GM23338 (cell line): ENCODE measurements at regions not wholly inside any gene's neighbourhood (a gene's known extent, or its start where the extent isn't known, plus 50 kb on each side); places are given as distances from the start of the nearest gene placed in this dataset.

ENCODE experiments used
- ATAC-seq: fragments of 200-7000 bp; cut with Tn5 transposase; 3 replicates; pipeline ENCODE4 v1.9.1; 2020
- DNase-seq: peaks from one replicate; pipeline ENCODE4 v3.0.0-alpha.2; 2015; ENCODE audit warnings: low spot score
- H2AFZ ChIP-seq: fragments of 200-600 bp; sonication (generic); 2 replicates; pipeline ENCODE4 v1.8.0; 2016; ENCODE audit warnings: antibody characterized with exemption, mild to moderate bottlenecking, moderate library complexity
- H3F3A ChIP-seq: fragments of 200-600 bp; sonication (generic); replicated peaks from 2 replicates; pipeline ENCODE4 v1.8.0; 2017; ENCODE audit warnings: antibody characterized with exemption, mixed run types, low read depth
- H3K27ac ChIP-seq: fragments of 200-600 bp; sonication (generic); 2 replicates; pipeline ENCODE4 v1.6.1; 2016; ENCODE audit warnings: low read depth
- H3K27me3 ChIP-seq: fragments of 200-600 bp; sonication (generic); 2 replicates; pipeline ENCODE4 v1.8.0; 2016; ENCODE audit warnings: mild to moderate bottlenecking, mixed run types, moderate library complexity; ENCODE audit not compliant: insufficient read depth
- H3K36me3 ChIP-seq: fragments of 200-600 bp; sonication (generic); 2 replicates; pipeline ENCODE4 v1.8.0; 2016; ENCODE audit warnings: mild to moderate bottlenecking; ENCODE audit not compliant: insufficient read depth
- H3K4me1 ChIP-seq: fragments of 200-600 bp; sonication (generic); 2 replicates; pipeline ENCODE4 v1.8.0; 2016; ENCODE audit warnings: mild to moderate bottlenecking, moderate library complexity; ENCODE audit not compliant: insufficient read depth
- H3K4me2 ChIP-seq: fragments of 200-600 bp; sonication (generic); 2 replicates; pipeline ENCODE4 v1.7.1; 2017; ENCODE audit warnings: mixed run types
- H3K4me3 ChIP-seq: fragments of 200-600 bp; sonication (generic); 2 replicates; pipeline ENCODE4 v1.6.1; 2016; ENCODE audit warnings: mixed run types
- H3K79me2 ChIP-seq: fragments of 200-600 bp; sonication (generic); replicated peaks from 2 replicates; pipeline ENCODE4 v1.8.0; 2017; ENCODE audit warnings: mild to moderate bottlenecking; ENCODE audit not compliant: insufficient read depth
- H3K9me2 ChIP-seq: fragments of 200-600 bp; sonication (generic); 2 replicates; pipeline ENCODE4 v1.8.0; 2017; ENCODE audit not compliant: insufficient read depth
- H4K20me1 ChIP-seq: fragments of 200-600 bp; sonication (generic); replicated peaks from 2 replicates; pipeline ENCODE4 v1.8.0; 2017; ENCODE audit warnings: mild to moderate bottlenecking; ENCODE audit not compliant: insufficient read depth
- H3K27ac Mint-ChIP-seq: 2 replicates; pipeline ENCODE4 v1.8.0; 2020; ENCODE audit warnings: inconsistent platforms, mild to moderate bottlenecking, moderate library complexity, mixed read lengths
- H3K27me3 Mint-ChIP-seq: 3 replicates; pipeline ENCODE4 v1.8.0; 2022; ENCODE audit warnings: low read depth, mild to moderate bottlenecking, moderate library complexity, mixed read lengths, inconsistent platforms; ENCODE audit not compliant: insufficient read depth, poor library complexity
- H3K36me3 Mint-ChIP-seq: 3 replicates; pipeline ENCODE4 v1.8.0; 2021; ENCODE audit warnings: low read depth, mild to moderate bottlenecking, inconsistent platforms, moderate library complexity, mixed read lengths
- H3K4me1 Mint-ChIP-seq: 3 replicates; pipeline ENCODE4 v1.8.0; 2020; ENCODE audit warnings: mild to moderate bottlenecking, inconsistent platforms, mixed read lengths
- H3K4me3 Mint-ChIP-seq: 3 replicates; pipeline ENCODE4 v1.8.0; 2021; ENCODE audit warnings: moderate library complexity, mild to moderate bottlenecking, inconsistent platforms, mixed read lengths
- H3K9me3 Mint-ChIP-seq: 3 replicates; pipeline ENCODE4 v1.8.0; 2020; ENCODE audit warnings: moderate library complexity, mild to moderate bottlenecking, inconsistent platforms, mixed read lengths
- CREB1 ChIP-seq: fragments of 250-450 bp; sonication (Bioruptor Pico); IDR thresholded peaks from 2 replicates; pipeline ENCODE4 v1.5.0; 2020; ENCODE audit warnings: low read depth, mild to moderate bottlenecking, moderate library complexity
- EZH2 ChIP-seq: fragments of 200-600 bp; sonication (generic); IDR thresholded peaks from one replicate; pipeline ENCODE4 v1.8.0; 2017; ENCODE audit warnings: antibody characterized with exemption, mild to moderate bottlenecking, low read depth; ENCODE audit not compliant: unreplicated experiment
- POLR2AphosphoS5 ChIP-seq: IDR thresholded peaks from 2 replicates; pipeline ENCODE4 v1.6.1; 2016; ENCODE audit warnings: antibody characterized with exemption, low read depth
- ZNF114 ChIP-seq: fragments of 250-450 bp; sonication (Bioruptor Pico); IDR thresholded peaks from 2 replicates; pipeline ENCODE4 v1.5.0; 2020; ENCODE audit warnings: mild to moderate bottlenecking, moderate library complexity
- ZNF331 ChIP-seq: fragments of 250-450 bp; sonication (Bioruptor Pico); IDR thresholded peaks from 2 replicates; pipeline ENCODE4 v1.5.0; 2020; ENCODE audit warnings: low read depth, mild to moderate bottlenecking, moderate library complexity
- TF ChIP-seq, protein P1 (sequence below), 2 experiments: fragments of 200-600 bp in 1 of 2; sonication (generic) in 1 of 2; conservative IDR thresholded peaks; 2 replicates each; pipeline versions ENCODE4 v1.5.1 to v1.6.1; 2016 to 2017; ENCODE audit warnings: antibody characterized with exemption in 2 of 2, low read depth in 2 of 2, mild to moderate bottlenecking in 2 of 2, moderate library complexity in 1 of 2
- TF ChIP-seq, protein P2 (sequence below): IDR thresholded peaks from one replicate; pipeline ENCODE4 v1.6.1; 2018; ENCODE audit warnings: antibody characterized with exemption; ENCODE audit not compliant: unreplicated experiment
- TF ChIP-seq, protein P3 (sequence below): IDR thresholded peaks from 2 replicates; pipeline ENCODE4 v1.6.1; 2016; ENCODE audit warnings: antibody characterized with exemption

DNA sequence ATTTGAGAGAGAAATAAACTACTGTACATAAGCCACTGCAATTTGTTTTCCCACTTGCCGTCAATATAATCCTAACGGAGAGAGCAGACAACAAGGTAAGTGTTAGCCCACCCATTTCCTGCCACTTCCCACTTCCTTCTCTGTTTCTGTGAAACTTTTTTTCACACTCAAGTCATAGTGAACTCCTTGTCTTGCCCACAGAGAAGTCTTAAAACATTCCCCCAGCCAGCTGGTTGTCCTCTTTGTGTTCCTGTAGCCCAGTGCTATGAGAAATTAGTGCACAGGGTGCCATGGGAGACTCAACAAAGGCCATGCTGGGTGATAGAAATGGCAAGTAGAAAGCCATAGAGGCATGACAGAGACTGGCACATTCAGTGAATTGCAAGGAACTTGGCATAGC lies 208.6 kb downstream of the BLID start (continued):
- TF ChIP-seq, protein P1, sequence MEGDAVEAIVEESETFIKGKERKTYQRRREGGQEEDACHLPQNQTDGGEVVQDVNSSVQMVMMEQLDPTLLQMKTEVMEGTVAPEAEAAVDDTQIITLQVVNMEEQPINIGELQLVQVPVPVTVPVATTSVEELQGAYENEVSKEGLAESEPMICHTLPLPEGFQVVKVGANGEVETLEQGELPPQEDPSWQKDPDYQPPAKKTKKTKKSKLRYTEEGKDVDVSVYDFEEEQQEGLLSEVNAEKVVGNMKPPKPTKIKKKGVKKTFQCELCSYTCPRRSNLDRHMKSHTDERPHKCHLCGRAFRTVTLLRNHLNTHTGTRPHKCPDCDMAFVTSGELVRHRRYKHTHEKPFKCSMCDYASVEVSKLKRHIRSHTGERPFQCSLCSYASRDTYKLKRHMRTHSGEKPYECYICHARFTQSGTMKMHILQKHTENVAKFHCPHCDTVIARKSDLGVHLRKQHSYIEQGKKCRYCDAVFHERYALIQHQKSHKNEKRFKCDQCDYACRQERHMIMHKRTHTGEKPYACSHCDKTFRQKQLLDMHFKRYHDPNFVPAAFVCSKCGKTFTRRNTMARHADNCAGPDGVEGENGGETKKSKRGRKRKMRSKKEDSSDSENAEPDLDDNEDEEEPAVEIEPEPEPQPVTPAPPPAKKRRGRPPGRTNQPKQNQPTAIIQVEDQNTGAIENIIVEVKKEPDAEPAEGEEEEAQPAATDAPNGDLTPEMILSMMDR (conservative IDR thresholded peaks at IDR 0.05; ENCODE audit: low read depth in 2 of 2) = no peak
- TF ChIP-seq POLR2AphosphoS5 = no peak
- TF ChIP-seq, protein P2, sequence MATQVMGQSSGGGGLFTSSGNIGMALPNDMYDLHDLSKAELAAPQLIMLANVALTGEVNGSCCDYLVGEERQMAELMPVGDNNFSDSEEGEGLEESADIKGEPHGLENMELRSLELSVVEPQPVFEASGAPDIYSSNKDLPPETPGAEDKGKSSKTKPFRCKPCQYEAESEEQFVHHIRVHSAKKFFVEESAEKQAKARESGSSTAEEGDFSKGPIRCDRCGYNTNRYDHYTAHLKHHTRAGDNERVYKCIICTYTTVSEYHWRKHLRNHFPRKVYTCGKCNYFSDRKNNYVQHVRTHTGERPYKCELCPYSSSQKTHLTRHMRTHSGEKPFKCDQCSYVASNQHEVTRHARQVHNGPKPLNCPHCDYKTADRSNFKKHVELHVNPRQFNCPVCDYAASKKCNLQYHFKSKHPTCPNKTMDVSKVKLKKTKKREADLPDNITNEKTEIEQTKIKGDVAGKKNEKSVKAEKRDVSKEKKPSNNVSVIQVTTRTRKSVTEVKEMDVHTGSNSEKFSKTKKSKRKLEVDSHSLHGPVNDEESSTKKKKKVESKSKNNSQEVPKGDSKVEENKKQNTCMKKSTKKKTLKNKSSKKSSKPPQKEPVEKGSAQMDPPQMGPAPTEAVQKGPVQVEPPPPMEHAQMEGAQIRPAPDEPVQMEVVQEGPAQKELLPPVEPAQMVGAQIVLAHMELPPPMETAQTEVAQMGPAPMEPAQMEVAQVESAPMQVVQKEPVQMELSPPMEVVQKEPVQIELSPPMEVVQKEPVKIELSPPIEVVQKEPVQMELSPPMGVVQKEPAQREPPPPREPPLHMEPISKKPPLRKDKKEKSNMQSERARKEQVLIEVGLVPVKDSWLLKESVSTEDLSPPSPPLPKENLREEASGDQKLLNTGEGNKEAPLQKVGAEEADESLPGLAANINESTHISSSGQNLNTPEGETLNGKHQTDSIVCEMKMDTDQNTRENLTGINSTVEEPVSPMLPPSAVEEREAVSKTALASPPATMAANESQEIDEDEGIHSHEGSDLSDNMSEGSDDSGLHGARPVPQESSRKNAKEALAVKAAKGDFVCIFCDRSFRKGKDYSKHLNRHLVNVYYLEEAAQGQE = no peak
- no peak for TF ChIP-seq EZH2
- no peak for TF ChIP-seq ZNF114 (CRISPR knock-in tag)
- TF ChIP-seq, protein P3, sequence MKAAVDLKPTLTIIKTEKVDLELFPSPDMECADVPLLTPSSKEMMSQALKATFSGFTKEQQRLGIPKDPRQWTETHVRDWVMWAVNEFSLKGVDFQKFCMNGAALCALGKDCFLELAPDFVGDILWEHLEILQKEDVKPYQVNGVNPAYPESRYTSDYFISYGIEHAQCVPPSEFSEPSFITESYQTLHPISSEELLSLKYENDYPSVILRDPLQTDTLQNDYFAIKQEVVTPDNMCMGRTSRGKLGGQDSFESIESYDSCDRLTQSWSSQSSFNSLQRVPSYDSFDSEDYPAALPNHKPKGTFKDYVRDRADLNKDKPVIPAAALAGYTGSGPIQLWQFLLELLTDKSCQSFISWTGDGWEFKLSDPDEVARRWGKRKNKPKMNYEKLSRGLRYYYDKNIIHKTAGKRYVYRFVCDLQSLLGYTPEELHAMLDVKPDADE = no peak
- TF ChIP-seq CREB1 (CRISPR knock-in tag) = no peak

DNA sequence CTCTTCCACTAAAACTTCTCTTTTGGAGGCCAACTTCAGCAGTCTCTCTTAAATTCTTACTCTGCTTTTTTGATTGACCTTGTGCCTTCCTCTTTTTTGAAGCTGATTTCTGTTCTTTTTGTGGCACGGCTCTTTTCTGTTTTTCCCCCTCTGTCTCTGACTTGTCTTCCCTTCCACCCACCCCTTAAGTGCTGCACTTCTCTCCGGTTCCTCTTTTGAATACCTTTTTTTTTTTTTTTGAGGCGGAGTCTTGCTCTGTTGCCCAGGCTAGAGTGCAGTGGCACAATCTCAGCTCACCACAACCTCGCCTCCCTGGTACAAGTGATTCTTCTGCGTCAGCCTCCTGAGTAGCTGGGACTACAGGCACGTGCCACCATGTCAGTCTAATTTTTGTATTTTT lies 211.9 kb downstream of the BLID start:
- no peaks in the 10 kb centered on the region for H3K36me3 Mint-ChIP-seq
- no peaks in the 10 kb centered on the region for H3F3A ChIP-seq
- TF ChIP-seq POLR2AphosphoS5 = no peak
- TF ChIP-seq ZNF331 (CRISPR knock-in tag) = no peak
- no peak for ATAC-seq
- no peak overlapping the region for H3K4me3 Mint-ChIP-seq
- H3K4me1 Mint-ChIP-seq = peaks cover 3% of the 10 kb centered on the region; the same call in 2 of the 3 replicates
- no peak overlapping the region for H3K4me2 ChIP-seq
- H3K27ac ChIP-seq = no peak overlapping the region
- no peaks in the 10 kb centered on the region for H3K27me3 ChIP-seq
- H3K4me3 ChIP-seq = no peak overlapping the region
- H3K4me1 ChIP-seq = no peaks in the 10 kb centered on the region
- peaks cover 2% of the 10 kb centered on the region for H3K27me3 Mint-ChIP-seq
- H4K20me1 ChIP-seq = no peaks in the 10 kb centered on the region
- 0 out of 2 replicates have a peak, but pooled peaks cover 5% of the 10 kb centered on the region for H3K9me2 ChIP-seq
- DNase-seq = no peak
- no peak overlapping the region; the same call in 1 of the 2 replicates for H3K27ac Mint-ChIP-seq
- H3K36me3 ChIP-seq = no peaks in the 10 kb centered on the region
- no peak overlapping the region for H2AFZ ChIP-seq
- no peaks in the 10 kb centered on the region for H3K79me2 ChIP-seq
- peaks cover 3% of the 10 kb centered on the region; the same call in 1 of the 3 replicates for H3K9me3 Mint-ChIP-seq
